ENCODE measurements at regions not wholly inside any gene's neighbourhood (a gene's known extent, or its start where the extent isn't known, plus 50 kb on each side); places are given as distances from the start of the nearest gene placed in this dataset.

DNA sequence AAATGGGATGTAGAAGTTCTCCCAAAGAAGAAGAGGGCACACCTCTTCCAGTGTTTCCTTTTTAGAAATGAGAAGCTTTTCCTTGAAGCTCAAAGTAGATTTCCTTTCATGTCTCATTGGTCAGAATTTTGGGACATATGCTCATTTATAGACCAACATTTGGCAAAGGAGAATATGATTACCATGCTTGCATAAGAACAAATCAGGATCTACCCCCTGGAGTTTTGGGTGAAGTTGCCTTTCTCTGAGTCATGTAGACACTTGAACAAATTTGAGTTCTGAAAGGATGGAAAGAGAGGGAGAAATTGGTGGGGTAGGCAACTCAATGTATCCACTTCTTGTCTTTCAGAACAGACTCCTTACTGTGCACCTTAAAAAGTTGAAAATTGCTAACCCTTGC, 409.0 kb downstream of the SLC4A3 start:
- DNase-seq (ENCODE audit: low read depth): no peak
- TF ChIP-seq, protein P1, sequence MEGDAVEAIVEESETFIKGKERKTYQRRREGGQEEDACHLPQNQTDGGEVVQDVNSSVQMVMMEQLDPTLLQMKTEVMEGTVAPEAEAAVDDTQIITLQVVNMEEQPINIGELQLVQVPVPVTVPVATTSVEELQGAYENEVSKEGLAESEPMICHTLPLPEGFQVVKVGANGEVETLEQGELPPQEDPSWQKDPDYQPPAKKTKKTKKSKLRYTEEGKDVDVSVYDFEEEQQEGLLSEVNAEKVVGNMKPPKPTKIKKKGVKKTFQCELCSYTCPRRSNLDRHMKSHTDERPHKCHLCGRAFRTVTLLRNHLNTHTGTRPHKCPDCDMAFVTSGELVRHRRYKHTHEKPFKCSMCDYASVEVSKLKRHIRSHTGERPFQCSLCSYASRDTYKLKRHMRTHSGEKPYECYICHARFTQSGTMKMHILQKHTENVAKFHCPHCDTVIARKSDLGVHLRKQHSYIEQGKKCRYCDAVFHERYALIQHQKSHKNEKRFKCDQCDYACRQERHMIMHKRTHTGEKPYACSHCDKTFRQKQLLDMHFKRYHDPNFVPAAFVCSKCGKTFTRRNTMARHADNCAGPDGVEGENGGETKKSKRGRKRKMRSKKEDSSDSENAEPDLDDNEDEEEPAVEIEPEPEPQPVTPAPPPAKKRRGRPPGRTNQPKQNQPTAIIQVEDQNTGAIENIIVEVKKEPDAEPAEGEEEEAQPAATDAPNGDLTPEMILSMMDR (IDR thresholded peaks at IDR 0.05; ENCODE audit: insufficient read depth, low read depth, low read length): no peak
- no peak overlapping the region for H3K4me3 ChIP-seq (ENCODE audit: low read depth, low read length)

DNA sequence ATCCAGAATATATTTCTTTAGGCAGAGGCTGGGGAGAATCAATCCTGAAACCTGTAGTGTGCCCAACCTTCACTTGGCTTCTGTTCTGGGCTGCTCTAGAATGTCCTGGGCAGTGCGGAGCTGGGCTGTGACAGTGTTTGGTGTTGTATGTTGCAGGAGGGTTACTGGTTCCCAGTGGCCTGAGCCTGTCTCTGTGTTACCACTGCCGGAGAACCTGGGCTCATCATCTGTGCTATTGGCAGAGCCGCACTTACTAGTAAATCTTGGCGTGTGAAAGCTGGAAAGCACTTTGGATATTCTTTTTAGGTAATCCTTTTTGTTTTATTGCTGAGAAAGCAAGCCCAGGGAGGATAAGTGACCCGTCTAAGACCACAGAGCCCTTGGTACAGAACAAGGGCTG, 412.9 kb downstream of the SLC4A3 start:
- DNase-seq (ENCODE audit: low read depth): no peak
- no peak overlapping the region for H3K4me3 ChIP-seq (ENCODE audit: low read depth, low read length)
- TF ChIP-seq, protein P1 (IDR thresholded peaks at IDR 0.05; ENCODE audit: insufficient read depth, low read depth, low read length): no peak

DNA sequence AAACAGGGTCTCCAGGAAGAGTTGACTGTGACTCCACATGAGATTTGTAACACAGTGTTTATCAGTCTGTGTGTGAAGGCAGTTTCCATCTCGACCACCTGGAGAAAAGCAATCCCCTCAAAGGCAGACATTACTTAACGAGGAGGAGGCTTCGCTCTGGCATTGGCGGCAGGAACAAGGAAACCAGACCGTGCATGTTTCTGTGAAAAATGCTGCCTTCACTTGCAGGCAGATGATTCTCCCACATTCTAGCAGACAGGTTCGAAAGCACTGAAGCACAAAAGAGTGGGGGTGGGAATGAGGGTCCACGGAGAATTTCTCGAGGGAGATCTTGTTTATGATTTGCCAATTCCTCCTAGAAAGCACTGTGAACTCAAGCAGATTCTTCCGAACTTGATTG, 414.0 kb downstream of the SLC4A3 start:
- TF ChIP-seq, protein P1 (IDR thresholded peaks at IDR 0.05; ENCODE audit: insufficient read depth, low read depth, low read length): no peak
- H3K4me3 ChIP-seq (ENCODE audit: low read depth, low read length): no peak overlapping the region
- no peak for DNase-seq (ENCODE audit: low read depth)

DNA sequence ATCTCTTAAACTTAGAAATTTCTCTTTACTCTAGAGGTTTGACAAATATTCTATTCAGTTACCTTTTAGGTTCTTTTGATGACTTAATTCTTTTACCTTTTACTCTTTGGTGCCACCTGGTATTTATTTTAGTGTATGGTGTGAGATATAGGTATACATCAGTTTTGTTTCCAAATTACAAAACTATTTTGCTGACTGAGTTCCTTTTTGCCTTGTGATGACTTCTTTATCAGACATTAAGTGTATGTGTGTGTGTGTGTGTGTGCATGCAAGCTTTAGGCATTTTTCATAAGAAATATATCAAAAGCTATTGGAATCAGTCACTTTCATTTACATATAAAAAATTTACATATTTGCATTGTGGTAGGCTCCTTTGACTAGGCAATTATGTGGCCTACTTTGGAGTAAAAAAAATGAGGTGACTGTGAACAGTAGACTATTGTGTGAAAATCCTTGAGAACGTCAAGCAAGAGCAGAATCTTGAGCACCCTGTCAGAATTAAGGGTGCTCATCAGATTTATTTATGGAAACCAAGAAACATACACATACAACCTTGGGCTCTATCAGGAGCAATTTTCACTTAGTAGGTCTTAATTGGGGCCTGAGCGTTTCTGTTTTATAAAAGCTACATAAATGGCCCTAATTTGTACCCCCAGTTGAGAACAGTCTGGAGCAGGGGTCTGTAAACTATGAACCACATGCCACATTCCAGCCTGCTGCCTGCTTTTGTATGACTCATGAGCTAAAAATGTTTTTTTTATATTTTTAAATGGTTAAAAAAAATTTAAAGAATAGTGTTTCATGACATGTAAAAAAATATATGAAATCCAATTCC, 415.9 kb downstream of the SLC4A3 start:
- TF ChIP-seq, protein P1 (IDR thresholded peaks at IDR 0.05; ENCODE audit: insufficient read depth, low read depth, low read length): no peak
- H3K4me3 ChIP-seq (ENCODE audit: low read depth, low read length): no peak overlapping the region
- no peak for DNase-seq (ENCODE audit: low read depth)

DNA sequence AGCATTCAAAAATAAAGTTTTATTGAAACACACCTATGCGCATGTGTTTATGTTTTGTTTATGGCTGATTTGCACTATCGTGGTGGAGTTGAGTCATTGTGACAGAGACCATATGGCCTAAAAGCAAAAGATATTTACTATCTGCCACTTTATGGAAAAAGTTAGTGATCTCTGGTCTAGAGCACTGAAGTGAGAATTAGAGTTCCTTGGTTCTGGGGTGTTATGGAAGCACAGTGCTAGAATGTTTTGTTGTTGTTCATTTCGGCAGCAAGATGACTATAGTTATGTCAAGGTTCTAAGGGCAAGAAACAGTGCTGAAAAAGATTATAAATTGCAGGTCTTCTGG, 416.5 kb downstream of the SLC4A3 start:
- TF ChIP-seq, protein P1 (IDR thresholded peaks at IDR 0.05; ENCODE audit: insufficient read depth, low read depth, low read length): no peak
- DNase-seq (ENCODE audit: low read depth): peak; percentile 82
- H3K4me3 ChIP-seq (ENCODE audit: low read depth, low read length): no peak overlapping the region

DNA sequence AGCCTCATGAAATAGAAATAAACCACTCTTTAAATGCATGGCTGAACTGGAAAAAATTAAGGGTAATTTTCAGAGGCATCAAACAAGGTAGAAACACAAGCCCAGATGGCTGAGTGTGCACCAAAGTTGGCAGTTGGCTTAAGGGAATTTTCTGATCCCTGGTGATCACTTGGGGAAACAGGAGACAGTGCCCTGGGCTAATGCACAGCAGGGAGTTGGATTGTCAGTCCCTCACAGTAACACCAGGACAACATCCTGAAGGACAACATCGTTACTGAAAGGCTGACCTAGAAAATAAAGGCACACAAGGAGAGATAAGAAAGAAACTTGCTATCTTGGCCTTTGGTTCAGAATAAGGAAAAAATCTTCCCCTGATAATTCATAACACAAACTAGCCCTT, 417.0 kb downstream of the SLC4A3 start:
- H3K4me3 ChIP-seq (ENCODE audit: low read depth, low read length): no peak overlapping the region
- TF ChIP-seq, protein P1 (IDR thresholded peaks at IDR 0.05; ENCODE audit: insufficient read depth, low read depth, low read length): no peak
- DNase-seq (ENCODE audit: low read depth): no peak

DNA sequence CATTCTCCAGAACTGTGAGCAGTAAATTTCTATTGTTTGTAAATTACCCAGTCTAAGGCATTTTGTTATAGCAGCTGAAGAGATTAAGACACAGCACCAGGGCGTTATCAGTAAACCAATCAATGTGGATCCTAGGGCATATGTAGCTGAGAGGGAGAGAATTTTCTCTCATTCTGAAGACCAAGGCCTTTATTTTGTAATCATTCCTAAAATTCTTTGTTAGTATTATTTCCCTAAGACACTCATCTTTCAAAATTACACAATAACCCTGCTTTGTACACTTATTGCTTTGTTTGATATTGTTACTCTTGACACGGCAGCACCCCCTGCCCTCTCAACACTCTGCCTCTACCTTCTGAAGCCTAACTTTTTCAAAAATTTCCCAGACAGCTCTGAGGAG, 419.1 kb downstream of the SLC4A3 start:
- no peak overlapping the region for H3K4me3 ChIP-seq (ENCODE audit: low read depth, low read length)
- TF ChIP-seq, protein P1 (IDR thresholded peaks at IDR 0.05; ENCODE audit: insufficient read depth, low read depth, low read length): no peak
- peak; percentile 21 for DNase-seq (ENCODE audit: low read depth)
